T1000 (cell line): ENCODE measurements at regions not wholly inside any gene's neighbourhood (a gene's known extent, or its start where the extent isn't known, plus 50 kb on each side); places are given as distances from the start of the nearest gene placed in this dataset.
"Not testable (repeated sequence)": the region's sequence is repeated elsewhere in the genome, so short reads cannot be mapped to it uniquely, and the experiment has no call there.

Experiments
- DNase-seq: peaks from one replicate; lab custom pipeline; 2025; ENCODE audit warnings: mixed read lengths; lab: John Stamatoyannopoulos, UW

DNA sequence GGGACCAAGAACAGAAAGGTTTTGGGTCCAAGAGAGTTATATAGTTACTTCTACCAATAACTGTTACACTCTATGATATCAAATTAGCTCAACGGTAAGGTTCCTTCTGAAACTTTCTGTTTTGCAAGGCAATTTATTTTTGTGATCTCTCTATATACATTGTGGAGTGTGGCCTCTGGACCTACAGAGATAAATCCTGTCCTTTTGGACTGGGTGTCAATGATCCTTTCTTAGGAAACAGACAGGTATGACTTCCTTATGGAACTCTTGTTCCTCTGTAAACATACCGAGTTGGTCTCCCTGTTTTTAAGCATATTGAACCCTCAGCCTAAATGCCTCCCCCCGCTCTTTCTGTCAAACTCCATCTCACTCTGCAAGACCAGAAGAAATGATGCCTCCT is 1117.8 kb downstream of the BCL11A start:
- DNase-seq: no peak

DNA sequence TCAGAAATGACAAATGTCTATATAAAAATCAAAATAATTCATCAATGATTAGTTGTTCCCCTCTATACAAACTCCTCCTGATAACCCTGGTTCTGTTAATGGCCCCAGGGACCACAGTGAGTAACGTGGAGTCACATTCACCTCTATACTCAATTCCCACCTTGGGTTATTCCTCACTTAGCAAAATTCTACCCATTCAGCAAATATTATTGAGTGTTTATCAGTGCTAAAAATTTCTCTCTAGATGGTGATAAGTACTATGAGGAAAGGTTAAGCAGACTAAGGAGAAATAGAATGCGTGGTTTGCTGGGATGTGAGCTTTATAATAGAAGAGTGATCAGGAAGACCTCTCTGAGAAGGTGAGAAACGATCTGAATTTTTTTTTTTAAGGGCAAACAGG is 1124.5 kb downstream of the BCL11A start:
- no peak for DNase-seq

DNA sequence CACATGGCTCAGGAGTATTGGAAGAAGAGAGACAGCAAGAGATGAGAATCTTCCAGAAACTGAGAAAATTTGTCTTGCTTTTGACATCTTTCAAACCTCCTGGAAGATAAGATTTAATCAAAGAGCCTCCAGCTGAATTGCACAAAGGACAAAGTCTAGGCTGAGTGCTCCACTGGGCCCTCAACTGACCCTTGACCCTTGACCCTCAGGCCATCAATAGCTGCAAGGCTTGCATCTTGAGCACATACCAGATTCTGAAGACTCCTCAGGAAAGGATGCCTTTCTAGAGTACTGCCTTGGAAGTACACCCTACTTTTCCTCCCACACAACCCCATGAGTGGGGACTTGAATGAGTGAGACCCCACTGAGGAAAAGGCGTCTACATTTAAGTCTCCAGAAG is 1125.5 kb downstream of the BCL11A start:
- no peak for DNase-seq

DNA sequence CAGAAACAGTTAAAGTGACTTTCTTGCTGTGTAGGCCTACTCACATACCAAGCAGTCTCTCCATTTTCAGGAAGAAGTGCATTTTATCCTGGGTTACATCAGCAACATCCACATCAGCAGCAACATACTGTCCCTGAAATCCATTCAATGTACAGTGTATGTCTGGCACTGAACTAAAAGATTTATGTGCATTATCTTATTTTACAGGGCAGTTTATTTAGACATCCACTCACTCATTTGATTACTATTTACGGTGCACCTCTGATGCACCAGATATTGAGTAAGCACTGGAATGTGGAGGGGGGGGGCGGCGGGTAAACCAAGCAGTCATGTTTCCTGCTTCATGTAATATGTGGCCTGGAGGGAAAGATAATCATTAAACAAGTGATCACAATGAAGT is 1128.2 kb downstream of the BCL11A start:
- peak; percentile 38 for DNase-seq

DNA sequence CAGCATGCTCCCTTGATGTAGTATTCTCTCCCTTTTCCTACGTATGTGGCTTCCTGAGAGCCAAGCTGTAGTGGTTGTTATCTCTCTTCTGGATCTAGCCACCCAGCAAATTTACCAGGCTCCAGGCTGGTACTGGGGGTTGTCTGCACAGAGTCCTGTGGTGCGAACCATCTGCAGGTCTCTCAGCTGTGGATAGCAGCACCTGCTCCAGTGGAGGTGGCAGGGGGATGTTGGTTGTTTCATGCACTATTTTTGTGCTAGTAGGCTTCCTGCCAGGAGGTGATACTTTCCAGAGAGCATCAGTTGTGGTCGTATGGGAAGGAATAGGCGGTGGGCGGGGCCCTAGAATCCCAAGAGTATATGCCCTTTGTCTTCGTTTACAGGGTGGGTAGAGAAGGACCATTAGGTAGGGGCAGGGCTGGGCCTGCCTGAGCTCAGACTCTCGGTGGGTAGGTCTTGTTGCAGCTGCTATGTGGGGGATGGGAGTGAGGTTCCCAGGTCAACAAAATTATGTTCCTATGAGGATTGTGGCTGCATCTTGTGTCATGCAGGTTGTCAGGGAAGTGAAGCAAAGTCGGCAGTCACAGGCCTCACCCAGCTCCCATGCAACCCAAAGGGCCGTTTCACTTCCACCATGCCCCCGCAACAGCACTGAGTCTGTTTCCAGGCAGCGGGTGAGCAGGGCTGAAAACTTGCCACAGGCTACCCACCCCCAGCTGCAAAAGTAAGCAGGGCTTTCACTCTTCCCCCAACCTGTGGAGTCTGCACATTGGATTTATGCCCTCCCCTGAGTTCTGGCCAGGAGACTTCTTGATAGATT is 1139.5 kb downstream of the BCL11A start:
- no peak for DNase-seq

DNA sequence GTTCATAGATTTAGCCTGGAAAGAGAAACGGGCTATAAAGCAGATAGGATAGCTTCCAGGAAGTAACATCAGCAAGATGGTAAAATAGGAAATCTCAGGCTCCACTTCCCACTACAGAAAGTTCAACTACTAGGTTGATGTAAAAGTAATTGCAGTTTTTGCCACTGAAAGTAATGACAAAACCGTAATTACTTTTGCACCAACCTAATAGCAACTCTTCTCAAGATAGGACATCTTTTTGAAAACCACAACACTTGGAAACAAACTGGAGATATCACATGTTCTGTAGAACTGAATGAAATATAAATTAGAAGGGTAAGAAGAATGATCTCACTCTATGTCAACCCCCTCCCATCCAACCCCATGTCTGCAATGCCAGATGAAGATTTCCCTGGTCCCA is 1154.3 kb downstream of the BCL11A start:
- no peak for DNase-seq

DNA sequence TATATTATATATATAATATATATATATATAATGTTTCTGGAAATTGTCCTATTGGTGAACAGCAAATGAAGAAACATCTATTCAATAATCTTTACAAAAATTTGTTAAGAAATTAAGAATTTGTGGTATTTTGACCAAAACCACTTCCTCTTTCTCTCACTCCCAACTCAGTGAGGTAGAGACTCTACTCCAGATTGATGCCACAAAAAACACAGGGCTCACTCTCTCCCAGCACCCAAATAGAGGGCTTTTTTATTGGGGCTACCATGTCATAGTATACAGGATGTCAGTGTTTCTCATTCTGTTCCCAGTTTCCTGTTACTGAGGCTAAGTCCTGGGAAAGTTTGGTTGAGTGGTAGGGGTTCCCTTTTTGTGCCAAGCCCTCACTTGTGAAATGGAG is 1155.4 kb downstream of the BCL11A start:
- no peak for DNase-seq

DNA sequence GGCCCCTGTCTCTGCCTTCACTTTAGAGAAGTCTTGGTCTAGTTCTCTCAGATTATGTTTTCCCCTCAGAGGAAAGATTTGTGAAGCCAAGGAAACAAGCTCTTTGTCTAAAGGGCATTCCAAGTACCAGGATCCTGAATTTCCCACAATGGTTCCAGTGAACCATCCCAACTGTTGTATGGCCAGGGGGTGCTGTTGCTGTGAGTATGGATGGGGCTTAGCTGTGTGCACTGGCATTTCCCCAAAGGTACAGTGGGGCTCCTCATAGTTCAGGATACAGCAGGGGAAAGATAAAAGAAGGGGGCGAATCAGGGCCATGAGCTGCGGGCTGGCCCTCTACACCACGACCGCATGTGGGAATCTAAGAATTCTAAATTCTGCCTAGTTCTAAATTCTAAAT is 1154.0 kb upstream of the FANCL start:
- DNase-seq: no peak

DNA sequence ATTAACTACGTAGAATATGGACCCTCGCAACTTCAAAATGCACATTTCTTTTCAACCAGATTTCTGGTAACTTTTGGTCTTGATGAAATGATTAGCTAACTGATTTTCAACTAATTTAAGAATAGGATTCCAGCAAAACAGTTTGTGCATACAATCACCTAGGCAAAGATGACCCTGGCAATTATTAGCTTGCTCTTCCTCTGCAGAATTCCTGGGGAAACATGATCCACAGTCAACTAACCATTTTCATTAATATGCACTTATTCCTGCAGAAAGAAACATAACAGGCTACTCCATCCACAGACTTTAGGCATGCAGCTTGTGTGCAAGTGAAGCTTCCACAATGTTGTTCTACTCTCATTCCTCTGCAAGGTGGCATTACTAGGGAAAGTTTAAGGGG is 1150.8 kb upstream of the FANCL start:
- no peak for DNase-seq

DNA sequence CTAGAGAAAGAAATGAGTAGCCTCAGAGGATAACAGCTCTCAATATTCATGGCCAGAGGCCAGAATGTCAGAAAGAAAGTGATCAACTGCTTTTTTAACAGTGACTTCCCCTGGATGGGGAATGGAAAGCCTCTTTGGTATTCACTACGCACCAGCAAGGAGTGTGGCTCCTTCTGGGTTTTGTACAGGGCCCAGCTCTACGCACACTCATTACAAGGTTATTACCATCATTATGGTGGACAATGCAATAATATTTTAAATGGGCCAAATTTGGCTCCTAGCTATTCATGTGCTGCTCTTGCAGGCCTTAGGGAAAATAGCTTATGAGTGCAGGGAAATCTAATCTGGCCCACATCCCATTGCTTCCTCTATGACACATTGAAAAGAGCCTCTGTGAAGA is 1149.5 kb upstream of the FANCL start:
- DNase-seq: no peak

DNA sequence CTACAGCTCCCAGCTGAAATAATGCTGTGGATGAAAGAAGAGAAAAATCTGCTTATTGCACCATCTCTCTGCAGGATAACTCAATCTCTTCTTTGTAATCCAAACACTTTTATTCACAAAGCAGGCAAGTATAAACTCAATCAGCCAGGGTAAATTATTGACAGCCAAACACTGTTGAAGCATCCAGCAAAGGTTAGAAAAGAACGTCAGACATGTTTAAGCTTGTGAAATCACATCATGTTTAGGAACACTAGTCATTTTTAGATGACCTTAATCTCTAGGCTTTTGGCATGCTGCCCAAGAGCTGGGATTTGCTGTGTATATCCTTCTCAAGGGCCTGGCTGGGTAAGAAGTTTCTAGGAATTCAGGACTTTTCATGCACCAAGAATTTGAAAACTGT is 1148.1 kb upstream of the FANCL start:
- no peak for DNase-seq

DNA sequence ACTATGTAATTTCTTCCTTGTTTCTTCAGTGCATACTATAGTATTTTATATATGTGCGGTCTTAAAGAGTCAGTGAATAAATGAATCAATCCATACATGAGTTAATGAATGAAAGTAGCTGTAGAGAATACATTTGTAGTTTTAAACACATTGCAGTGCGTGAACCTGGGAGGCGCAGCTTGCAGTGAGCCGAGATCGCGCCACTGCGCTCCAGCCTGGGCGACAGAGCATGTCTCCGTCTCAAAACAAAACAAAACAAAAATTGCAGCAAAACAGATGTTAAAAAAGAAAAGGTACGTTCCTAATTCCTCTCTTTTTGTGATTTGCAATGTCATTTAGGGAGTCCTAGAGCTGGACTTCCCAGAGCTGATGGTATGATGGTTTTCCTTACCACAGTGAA is 1144.8 kb upstream of the FANCL start:
- DNase-seq: no peak

DNA sequence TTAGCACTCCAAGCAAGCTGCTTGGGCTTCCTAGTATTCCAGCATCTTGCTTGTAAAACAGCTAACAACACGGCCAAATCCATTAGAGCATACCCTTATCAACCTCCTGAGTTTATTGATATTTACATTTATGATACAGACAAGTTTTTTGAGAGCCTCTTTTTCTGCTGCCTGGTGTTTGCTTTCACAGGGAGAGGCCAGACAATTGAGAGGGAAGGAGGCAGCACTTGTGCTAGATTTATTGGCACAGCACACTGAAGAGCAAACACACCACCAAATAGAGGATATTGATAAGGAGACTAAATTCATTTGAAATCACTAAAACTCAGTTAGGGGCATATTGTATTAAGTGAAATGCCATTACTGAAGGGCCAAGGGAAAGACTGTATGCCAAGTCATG is 1142.3 kb upstream of the FANCL start:
- DNase-seq: no peak

DNA sequence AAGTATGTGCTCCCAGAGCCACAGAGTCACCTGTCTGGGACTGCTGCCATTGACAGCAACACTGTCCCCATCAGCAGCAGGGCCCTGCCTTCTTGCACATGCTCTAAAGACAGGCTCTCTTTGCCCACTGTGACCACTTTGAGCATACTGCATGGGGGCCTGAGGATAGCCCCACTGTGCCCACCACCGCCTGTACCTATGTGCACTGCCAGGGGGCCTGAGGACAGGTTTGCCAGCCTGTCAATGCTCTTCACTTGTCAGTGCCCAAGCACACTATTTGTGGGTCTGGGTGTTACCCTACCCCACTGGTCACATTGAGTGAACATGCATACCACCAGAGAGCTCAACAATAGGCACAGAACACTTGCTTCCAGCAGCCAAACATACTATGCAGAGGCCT is 1137.0 kb upstream of the FANCL start:
- DNase-seq: no peak

DNA sequence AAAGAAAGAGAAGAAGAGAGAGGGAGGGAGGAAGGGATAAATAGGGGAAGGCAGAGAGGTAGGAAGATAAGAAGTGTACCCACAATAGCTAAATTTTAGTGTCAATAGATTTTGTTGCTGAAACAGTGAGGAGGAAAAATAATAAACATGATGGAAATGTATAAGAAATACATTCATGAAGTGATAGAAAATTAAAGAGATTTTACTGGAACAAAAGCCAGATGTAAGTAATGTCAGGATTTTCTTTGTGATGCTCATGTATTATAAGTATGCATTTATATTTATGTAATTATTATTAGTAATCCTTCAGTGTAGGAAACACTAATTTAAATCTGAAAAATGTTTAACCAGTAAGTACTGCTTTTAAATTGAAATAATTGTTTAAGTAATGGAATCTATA is 1125.2 kb upstream of the FANCL start:
- no peak for DNase-seq

DNA sequence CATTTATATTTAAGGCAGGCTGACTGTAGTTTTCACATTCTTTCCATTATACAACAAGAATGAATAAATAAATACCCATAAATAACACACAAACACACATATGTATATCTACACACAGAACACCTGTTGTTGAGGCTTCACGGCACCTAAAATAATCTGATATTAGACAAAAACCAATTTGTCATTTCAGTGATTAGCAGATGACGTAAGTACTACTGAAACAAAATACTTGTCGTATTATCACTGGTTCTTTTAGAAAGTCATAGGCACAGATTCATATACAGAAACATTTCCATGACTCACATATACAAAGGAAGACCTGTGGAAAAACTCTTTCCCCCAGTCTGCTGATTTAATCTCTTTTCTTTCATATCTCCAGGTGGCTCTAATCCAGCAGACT is 1113.4 kb upstream of the FANCL start:
- DNase-seq: no peak

DNA sequence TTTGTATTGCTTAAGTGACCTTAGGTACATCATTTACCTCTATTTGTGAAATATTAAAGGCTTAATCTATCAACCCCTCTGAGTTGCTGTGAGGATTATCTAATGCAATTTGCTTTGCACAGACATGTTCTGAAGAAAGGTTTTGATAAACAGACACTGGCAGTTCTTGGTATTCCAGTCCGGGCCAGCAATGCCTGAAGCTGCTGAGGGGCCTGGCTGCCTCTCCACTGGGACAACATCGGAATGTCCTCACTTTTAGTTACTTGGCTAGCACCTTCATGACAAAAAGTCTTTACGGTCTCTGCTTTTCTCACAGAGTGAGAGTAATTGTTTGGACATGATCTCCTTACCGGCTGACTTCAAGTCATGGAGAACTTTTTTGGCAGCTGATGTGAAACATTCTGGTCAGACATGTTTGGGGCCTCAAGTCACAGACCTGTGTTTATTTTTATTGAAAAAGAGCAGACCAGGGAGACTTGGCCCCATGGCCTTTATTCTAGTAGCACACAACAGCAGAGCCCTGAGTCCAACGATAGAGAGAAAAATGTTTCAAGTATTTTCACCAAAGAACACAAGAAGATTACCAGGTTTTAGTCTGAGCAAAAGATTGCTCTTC is 1112.3 kb upstream of the FANCL start:
- DNase-seq: no peak

DNA sequence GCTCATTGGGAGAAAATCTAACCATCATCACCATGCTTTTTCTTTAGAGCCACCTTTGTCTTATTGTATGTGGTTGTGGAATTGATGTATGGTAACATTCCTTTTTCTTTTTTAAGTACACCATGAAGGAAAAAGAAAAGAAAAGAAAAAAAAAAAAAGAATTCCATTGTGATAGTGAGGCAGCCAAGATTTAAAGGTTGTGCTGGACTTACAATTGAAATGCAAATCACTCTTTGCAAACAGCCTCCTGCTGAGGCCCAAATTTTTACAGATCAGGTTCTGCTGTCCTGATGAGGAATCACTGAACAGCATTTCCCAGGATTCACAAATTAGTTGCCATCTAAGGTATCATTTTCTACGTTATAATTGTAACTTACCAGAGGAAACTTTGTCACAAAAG is 1101.0 kb upstream of the FANCL start:
- DNase-seq: no peak

DNA sequence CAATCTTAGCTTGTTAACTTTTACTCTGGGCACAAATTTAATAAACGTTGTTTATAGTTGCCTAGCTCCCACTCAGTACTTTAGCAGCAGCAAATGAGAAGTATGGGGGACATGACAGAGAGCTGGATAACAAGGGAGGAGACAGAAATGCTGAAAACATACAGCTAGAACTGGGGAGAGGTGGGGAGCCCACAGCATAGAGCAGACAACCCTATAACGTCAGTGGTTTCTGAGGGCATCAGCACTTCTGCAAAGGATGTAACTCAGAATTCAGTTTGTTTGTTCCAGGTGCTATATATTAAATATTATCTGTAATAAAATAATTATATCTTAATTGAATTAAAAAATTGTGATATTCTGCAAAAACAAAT is 1098.7 kb upstream of the FANCL start:
- DNase-seq: no peak

DNA sequence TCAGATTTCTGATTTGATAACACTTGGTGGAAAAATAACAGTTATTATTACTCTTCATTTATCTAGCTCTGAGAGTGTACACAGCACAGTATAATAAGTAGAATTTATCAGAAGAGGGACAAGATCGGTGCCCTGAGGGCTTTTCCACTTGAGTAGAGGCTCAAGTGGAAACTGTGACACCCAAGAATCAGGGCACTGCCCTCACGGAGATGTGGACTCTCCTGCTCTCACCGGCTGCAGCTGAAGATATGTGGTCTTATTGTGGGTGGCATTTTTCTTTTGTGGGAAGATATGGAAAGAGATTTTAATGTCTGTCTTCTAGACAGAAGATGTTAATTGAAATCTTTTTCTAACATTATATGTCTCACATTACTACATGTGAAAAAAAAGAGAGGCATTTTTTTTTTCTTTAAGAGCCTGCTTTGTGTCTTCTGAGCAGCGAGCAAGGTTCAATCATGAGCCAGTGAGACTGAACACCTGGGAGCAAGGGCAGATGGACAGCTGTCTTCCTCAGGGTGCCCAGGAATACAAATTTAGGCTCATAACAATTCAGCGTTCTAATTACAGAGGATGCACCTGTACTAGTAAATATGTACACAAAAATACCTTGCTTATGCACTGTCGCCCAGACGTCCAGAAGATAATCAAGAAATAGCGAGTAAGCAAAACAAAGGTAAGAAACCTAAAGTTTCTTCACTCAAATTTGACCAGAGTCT is 1098.2 kb upstream of the FANCL start:
- no peak for DNase-seq

DNA sequence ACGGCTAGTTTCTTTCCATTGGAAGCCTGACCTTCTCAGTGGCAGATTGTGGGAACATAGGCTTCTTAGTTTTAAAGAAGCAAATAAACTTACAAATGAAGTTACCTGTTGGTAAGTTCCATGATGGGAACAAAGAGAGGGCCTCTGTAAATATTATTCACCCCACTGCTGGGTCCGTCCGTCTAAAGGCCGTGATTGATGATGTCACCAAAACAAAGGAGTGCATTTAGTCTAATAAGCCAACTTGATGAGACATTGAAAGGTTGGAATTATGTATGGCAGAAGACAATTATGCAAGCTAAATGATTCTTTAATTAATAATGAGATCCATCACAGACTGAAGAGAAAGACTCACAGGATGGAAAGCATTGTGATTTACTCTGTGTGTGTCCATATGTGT is 1091.9 kb upstream of the FANCL start:
- no peak for DNase-seq

DNA sequence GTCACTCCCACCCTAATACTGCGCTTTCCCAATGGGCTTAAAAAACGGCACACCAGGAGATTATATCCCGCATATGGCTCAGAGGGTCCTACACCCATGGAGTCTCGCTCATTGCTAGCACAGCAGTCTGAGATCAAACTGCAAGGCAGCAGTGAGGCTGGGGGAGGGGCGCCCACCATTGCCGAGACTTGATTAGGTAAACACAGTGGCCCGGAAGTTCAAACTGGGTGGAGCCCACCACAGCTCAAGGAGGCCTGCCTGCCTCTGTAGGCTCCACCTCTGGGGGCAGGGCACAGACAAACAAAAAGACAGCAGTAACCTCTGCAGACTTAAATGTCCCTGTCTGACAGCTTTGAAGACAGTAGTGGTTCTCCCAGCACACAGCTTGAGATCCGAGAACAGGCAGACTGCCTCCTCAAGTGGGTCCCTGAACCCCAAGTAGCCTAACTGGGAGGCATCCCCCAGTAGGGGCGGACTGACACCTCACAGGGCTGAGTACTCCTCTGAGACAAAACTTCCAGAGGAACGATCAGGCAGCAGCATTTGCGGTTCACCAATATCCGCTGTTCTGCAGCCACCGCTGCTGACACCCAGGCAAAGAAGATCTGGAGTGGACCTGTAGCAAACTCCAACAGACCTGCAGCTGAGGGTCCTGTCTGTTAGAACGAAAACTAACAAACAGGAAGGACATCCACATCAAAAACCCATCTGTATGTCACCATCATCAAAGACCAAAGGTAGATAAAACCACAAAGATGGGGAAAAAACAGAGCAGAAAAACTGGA is 1085.6 kb upstream of the FANCL start:
- DNase-seq: not testable (repeated sequence)

DNA sequence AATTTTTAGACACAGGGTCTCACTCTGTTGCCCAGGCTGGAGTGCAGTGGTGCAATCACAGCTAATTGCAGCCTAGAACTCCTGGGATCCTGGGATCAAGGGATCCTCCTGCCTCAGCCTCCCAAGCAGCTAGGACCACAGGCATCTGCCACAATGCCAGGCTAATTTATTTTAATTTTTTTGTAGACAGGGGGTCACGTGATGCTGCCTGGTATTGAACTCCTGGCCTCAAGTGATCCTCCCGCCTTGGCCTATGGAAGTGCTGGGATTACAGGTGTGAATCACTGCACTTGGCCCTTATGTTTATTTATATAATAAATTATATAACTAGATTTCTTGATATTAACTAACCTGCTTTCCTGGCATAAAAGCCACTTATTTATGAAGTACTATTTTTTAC is 1081.7 kb upstream of the FANCL start:
- no peak for DNase-seq
